AG10803 (cell line): ENCODE measurements at regions not wholly inside any gene's neighbourhood (a gene's known extent, or its start where the extent isn't known, plus 50 kb on each side); places are given as distances from the start of the nearest gene placed in this dataset.

Source experiments
- DNase-seq: peaks from one replicate; pipeline ENCODE4 v3.0.0; 2010; ENCODE audit warnings: low read depth
- H3K4me3 ChIP-seq: 2 replicates; pipeline ENCODE4 v1.5.1; 2011; ENCODE audit warnings: mild to moderate bottlenecking, low read length, control low read depth
- CTCF ChIP-seq: conservative IDR thresholded peaks from 2 replicates; pipeline ENCODE4 v1.5.1; 2011; ENCODE audit warnings: mild to moderate bottlenecking, low read length, control low read depth, inconsistent platforms

GRCh38 chr21:17727361-17727760 is 91.8 kb downstream of the C21orf91 start:
- TF ChIP-seq CTCF: no peak
- DNase-seq: no peak
- no peak overlapping the region for H3K4me3 ChIP-seq

GRCh38 chr21:17726047-17726829 is 92.9 kb downstream of the C21orf91 start:
- TF ChIP-seq CTCF: peak; percentile 24
- H3K4me3 ChIP-seq: no peak overlapping the region
- peak; percentile 5 for DNase-seq

GRCh38 chr21:17725339-17725738 is 93.8 kb downstream of the C21orf91 start:
- no peak for TF ChIP-seq CTCF
- no peak overlapping the region for H3K4me3 ChIP-seq

GRCh38 chr21:17712887-17713286 is 100.2 kb upstream of the BTG3 start:
- TF ChIP-seq CTCF: no peak
- no peak for DNase-seq
- no peak overlapping the region for H3K4me3 ChIP-seq

More at GRCh38 chr21:17725339-17725738, 93.8 kb downstream of the C21orf91 start:
- no peak for DNase-seq

GRCh38 chr21:17711896-17712295 is 99.2 kb upstream of the BTG3 start:
- DNase-seq: peak; percentile 12
- no peak overlapping the region for H3K4me3 ChIP-seq
- no peak for TF ChIP-seq CTCF

- no peak for TF ChIP-seq CTCF
- no peak for DNase-seq
- no peak overlapping the region for H3K4me3 ChIP-seq
Observed at GRCh38 chr21:17709266-17709611, 96.5 kb upstream of the BTG3 start.

- no peak overlapping the region for H3K4me3 ChIP-seq
- TF ChIP-seq CTCF: no peak
- DNase-seq: peak; percentile 37
Observed at GRCh38 chr21:17708522-17709265, 96.0 kb upstream of the BTG3 start.
